ENCODE measurements at regions not wholly inside any gene's neighbourhood (a gene's known extent, or its start where the extent isn't known, plus 50 kb on each side); places are given as distances from the start of the nearest gene placed in this dataset.
A peak's percentile ranks its signal among the peaks of the same experiment; 100 is the strongest.

DNA sequence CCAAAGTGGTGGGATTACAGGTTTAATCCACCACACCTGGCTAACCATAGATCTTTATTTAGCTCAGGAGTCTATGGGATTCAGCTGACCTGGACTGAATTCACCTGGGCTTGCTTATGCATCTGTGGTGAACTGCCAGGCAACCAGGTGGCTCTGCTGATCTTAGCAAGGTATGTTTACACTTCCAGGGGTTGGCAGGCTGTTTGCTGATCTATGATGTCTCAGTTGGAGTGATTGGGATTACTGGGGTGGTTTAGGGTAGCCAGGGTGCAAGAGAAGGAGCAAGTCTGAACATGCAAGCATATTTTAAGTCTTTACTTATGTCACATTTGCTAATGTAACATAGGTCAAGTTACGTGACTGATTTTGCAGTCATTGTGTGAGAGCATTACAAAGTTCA lies 63.6 kb upstream of the JAK2 start:
- no peak overlapping the region for H3K4me3 ChIP-seq (ENCODE audit: low read depth, low read length)
- no peak for DNase-seq (ENCODE audit: low read depth)
- no peaks in the 10 kb centered on the region for H3K27me3 ChIP-seq (ENCODE audit: control insufficient read depth, insufficient read depth, low read length)
- TF ChIP-seq, protein P1, sequence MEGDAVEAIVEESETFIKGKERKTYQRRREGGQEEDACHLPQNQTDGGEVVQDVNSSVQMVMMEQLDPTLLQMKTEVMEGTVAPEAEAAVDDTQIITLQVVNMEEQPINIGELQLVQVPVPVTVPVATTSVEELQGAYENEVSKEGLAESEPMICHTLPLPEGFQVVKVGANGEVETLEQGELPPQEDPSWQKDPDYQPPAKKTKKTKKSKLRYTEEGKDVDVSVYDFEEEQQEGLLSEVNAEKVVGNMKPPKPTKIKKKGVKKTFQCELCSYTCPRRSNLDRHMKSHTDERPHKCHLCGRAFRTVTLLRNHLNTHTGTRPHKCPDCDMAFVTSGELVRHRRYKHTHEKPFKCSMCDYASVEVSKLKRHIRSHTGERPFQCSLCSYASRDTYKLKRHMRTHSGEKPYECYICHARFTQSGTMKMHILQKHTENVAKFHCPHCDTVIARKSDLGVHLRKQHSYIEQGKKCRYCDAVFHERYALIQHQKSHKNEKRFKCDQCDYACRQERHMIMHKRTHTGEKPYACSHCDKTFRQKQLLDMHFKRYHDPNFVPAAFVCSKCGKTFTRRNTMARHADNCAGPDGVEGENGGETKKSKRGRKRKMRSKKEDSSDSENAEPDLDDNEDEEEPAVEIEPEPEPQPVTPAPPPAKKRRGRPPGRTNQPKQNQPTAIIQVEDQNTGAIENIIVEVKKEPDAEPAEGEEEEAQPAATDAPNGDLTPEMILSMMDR (IDR thresholded peaks at IDR 0.05; ENCODE audit: insufficient read depth, low read length, poor library complexity, severe bottlenecking), result no peak
- H3K36me3 ChIP-seq (ENCODE audit: control insufficient read depth, insufficient read depth, low read length), result no peaks in the 10 kb centered on the region

DNA sequence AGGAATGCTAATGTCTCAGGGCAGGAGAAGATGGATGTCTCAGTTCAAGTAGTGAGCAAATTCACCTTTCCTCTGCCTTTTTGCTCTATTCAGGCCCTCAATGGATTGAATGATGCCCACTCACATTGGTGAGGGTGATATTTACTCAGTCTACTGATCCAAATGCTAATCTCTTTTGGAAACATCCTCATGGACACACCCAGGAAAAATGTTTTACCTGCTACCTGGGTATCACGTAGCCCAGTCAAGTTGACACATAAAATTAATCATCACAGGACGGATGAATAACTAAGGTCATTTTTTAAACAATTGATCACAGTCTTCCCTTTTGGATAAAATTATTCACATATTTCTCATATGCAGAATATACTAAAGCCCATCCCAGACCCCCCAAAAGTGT lies 63.0 kb upstream of the JAK2 start:
- TF ChIP-seq, protein P1 (IDR thresholded peaks at IDR 0.05; ENCODE audit: insufficient read depth, low read length, poor library complexity, severe bottlenecking), result no peak
- no peak overlapping the region for H3K4me3 ChIP-seq (ENCODE audit: low read depth, low read length)
- no peak for DNase-seq (ENCODE audit: low read depth)
- no peaks in the 10 kb centered on the region for H3K36me3 ChIP-seq (ENCODE audit: control insufficient read depth, insufficient read depth, low read length)
- H3K27me3 ChIP-seq (ENCODE audit: control insufficient read depth, insufficient read depth, low read length), result no peaks in the 10 kb centered on the region

DNA sequence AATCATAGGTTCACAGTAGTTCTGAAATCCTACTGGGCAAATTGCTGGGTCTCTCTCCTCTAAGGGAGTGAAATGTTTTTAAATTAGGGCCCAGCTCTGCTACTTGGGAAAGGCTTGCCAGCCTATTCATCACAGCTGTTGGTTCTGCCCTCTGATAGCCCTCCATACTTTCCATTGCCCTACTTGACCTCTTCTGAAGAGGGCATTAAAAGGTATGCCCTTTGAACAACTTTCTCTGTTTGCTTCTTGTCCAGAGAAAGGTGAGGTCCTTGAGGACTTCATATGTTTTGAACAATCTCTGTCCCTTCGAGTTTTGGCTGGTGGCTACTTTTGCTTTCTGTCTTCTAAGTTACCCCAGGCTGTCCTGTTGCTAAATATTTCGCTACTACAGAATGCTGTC lies 62.3 kb upstream of the JAK2 start:
- TF ChIP-seq, protein P1 (IDR thresholded peaks at IDR 0.05; ENCODE audit: insufficient read depth, low read length, poor library complexity, severe bottlenecking), result no peak
- no peak overlapping the region for H3K4me3 ChIP-seq (ENCODE audit: low read depth, low read length)
- H3K36me3 ChIP-seq (ENCODE audit: control insufficient read depth, insufficient read depth, low read length), result no peaks in the 10 kb centered on the region
- DNase-seq (ENCODE audit: low read depth), result no peak
- H3K27me3 ChIP-seq (ENCODE audit: control insufficient read depth, insufficient read depth, low read length), result no peaks in the 10 kb centered on the region

DNA sequence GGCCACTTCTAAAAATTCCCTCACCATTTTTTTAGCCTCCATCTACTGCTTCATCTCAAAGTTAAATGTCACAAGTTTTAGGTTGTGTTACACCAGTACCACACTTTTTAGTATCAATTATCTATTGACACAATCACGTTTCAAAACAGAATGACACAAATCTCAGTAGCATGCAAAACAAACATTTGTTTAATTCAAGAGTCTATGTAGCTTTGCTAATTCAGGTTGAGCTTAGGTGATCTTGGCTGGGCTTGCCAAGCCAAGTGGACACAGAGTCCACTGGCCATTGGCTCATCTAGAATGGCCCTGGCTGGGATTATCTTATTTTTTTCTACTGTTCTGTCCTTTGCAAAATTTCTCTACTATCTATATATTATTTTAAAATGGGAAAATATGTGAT lies 61.9 kb upstream of the JAK2 start:
- Histone ChIP-seq H3K4me3 (ENCODE audit: low read depth, low read length) (no peak overlapping the region), H3K27me3 (ENCODE audit: control insufficient read depth, insufficient read depth, low read length) (no peaks in the 10 kb centered on the region), H3K36me3 (ENCODE audit: control insufficient read depth, insufficient read depth, low read length) (no peaks in the 10 kb centered on the region)
- DNase-seq (ENCODE audit: low read depth), result no peak
- TF ChIP-seq, protein P1 (IDR thresholded peaks at IDR 0.05; ENCODE audit: insufficient read depth, low read length, poor library complexity, severe bottlenecking), result no peak

DNA sequence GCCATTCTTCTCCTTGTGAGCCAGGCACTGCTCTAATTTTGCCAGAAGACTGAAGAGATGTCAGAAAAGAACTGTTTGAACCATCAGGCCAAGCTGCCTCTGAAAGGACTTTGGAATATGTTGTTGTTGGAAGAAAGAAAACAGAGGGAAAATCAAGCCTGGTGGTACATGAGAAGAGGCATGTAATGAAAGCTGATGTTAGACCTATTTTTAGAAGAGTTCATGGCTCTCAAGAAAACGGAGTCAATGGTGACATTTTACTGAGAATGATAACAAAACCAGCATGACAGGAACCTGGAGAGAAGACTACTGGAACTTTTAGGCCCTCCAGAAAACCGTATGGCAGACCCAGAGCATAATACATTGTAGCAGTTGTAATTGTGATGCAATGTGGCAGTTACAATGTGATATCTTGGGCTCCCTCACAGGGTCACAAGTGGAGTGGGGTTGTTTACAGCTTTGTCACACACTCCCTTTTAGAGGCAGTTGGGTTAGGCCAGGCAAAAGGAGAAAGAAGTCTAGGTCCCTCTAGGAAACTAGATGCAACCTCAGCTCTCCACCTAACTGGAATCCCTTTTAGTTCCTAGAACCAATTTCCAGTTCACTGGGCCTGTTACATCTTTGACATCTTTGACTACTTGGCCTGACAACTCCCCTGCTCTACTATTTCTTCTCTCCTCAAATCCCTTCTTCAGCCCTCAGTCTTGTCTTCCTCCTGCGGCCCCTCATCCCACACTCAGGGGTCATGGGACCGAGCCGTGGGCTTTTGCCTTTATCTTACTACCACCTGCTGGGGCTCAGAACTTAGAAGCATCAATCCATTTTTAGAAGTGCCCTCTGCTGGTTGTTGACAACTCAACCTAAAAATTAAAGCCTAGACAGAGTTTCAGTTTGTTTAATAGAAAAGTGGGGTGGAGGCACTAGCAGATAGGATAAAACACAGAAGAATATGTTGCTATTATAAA lies 61.2 kb upstream of the JAK2 start:
- no peak for DNase-seq (ENCODE audit: low read depth)
- TF ChIP-seq, protein P1 (IDR thresholded peaks at IDR 0.05; ENCODE audit: insufficient read depth, low read length, poor library complexity, severe bottlenecking), result peak; percentile 43
- Histone ChIP-seq H3K4me3 (ENCODE audit: low read depth, low read length) (no peak overlapping the region), H3K36me3 (ENCODE audit: control insufficient read depth, insufficient read depth, low read length) (no peaks in the 10 kb centered on the region), H3K27me3 (ENCODE audit: control insufficient read depth, insufficient read depth, low read length) (no peaks in the 10 kb centered on the region)

Data from kidney epithelial cell (primary cell).